ENCODE measurements at regions not wholly inside any gene's neighbourhood (a gene's known extent, or its start where the extent isn't known, plus 50 kb on each side); places are given as distances from the start of the nearest gene placed in this dataset.

GRCh38 chr13:85742355-85742754 is 56.9 kb downstream of the SLITRK6 start:
- DNase-seq (ENCODE audit: extremely low read depth in 1 of 2, low read depth in 1 of 2) = no peak

DNA sequence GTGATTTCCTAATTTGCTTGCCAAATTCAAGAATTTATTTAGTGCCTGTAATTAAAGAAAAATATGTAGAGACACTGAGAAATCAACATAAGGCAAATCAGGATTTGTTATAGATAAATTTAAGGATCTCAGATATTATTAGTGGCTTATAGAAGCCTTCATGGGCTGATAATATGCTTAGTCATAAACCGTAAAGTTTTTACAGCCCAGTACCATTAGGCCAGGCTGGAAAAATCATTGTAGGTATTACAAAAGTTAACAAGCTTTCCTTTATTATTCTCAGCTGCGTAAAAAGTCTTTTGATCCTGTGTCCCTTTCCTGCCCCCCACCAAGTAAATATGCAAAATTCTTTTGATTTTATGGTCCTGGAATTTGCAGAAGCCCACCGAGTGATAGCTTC is 58.2 kb downstream of the SLITRK6 start:
- no peak for DNase-seq (ENCODE audit: extremely low read depth in 1 of 2, low read depth in 1 of 2)

DNA sequence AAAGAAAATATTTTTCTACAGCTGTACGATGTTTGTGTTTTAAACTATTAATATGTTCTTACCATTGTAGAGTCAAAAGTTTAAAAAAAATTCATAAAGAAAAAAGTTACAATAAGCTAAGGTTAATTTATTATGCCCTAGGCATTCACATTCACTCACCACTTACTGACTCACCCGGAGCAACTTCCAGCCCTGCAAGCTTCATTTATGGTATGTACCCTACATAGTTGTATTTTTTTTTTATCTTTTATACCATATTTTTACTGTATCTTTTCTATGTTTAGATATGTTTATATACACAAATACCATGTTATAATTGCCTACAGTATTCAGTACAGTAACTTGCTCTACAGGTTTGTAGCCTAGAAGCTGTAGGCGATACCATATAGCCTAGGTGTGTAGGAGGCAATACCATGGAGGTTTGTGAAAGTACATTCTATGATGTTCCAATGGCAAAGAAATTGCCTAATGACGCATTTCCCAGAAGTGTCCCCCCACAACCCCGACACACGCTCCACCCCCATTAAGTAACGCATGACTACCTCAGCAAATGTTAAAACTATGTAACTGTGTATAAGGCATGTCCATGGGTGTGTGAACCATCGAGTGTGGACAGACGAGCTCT is 60.4 kb downstream of the SLITRK6 start:
- no peak for DNase-seq (ENCODE audit: extremely low read depth in 1 of 2, low read depth in 1 of 2)

DNA sequence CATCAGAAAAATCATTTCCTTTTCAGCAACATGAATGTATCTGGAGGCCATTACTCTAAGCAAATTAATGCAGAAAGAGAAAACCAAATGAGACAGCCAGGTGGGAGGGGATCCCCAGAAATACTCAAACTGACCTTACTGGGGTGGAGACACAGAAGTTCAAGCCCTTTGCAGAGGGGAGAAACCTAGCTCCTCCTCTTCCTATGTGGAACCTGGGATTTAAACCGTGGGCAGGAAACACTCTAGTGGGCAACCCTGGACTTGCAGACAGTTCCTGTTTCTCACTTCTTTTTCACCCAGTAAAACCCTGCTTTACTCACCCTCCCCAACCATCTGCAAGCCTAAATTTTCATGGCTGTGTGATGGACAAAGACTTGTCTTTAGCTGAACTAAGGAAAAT is 61.3 kb downstream of the SLITRK6 start:
- DNase-seq (ENCODE audit: extremely low read depth in 1 of 2, low read depth in 1 of 2) = no peak

DNA sequence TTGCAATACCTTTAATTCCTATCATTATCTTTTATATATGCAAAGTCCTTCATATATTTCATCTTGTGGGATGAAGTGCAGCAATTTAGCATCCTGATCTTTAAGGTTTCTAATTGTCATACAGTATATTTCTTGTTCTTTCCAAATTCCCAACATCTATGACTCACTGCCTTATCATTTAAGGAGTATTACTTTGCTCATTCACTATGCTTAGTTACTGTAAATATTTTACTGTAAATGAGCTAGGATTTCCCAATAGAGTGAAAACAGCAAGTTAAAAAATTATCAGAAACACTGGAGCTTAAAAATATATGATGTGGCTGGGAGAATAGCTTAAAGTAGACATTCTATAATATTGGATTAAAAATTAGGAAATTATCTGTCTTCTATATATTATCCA is 69.9 kb downstream of the SLITRK6 start:
- DNase-seq (ENCODE audit: extremely low read depth in 1 of 2, low read depth in 1 of 2) = no peak

DNA sequence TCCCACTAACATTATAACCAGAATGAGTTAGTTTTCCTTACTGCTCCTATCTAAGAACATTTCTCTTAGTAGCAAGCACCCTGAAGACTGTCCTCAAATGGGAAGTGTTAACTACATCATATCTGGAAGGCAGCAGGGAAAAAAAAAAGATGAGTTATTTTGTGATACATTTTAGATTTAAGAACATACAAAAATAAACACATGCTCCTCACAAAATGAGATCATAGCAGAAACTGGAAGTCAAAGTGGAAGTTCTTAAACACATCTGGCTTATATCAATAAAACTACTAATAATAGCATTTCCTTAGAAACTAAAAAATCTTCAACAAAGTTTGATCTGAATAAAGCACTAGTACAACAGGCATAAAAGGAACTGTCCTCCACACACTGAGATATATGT is 70.4 kb downstream of the SLITRK6 start:
- no peak for DNase-seq (ENCODE audit: extremely low read depth in 1 of 2, low read depth in 1 of 2)

DNA sequence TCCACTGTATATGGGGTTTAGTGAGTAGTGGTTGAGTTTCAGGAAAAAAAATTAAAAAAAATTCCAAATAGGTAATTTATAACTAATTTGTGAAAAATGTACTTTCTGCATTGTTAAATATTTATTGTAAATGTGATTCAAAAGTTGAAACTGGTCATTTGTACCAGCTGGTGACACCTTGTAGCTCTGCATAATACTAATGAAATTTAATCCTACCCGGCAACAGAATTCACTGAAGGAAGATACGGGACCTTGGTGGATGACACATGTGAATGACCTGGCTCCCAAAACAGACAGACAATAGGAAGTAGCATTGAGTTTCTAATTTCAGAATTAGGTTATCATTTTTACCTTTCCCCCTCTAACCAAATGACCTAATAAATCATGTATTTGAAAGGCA is 73.8 kb downstream of the SLITRK6 start:
- no peak for DNase-seq (ENCODE audit: extremely low read depth in 1 of 2, low read depth in 1 of 2)

DNA sequence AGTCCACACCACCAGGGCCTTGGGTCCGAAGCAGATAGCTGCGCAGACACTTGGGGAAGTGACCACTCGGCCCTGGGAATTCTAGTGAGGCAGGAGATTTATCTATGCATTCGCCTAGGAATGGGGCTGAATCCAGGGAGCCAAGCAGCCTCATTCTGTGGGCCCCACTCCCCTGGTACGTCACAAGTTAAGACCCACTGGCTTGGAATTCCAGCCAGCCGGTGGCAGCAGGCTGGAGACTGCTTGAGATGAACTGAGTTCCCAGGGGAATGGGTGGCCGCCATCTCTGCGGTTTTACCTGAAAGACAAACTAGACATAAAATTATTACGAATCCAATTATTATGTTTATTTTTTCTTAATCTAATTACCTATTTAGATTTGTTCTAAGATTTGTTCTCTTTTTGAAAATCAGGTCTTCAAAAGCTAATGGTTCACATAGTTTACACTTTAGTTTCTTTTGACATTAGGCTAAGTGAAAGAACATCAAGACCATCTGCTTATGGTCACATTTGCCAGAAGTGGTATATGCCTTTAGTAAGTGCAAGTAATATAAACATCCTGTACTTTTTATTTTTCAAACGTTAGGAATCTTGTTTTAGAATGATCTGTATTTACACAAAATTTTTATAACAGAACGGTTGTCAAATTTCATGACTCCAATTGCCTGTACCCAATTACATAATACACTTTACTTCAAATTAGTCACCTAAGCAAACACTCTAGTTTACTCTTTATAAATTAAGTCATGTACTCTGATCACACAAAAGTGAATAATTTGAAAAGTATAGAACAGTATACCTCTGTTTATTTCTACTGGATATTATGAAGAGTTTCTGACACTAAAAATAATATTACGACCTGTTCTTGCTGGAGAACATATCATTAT is 74.4 kb downstream of the SLITRK6 start:
- no peak for DNase-seq (ENCODE audit: extremely low read depth in 1 of 2, low read depth in 1 of 2)

DNA sequence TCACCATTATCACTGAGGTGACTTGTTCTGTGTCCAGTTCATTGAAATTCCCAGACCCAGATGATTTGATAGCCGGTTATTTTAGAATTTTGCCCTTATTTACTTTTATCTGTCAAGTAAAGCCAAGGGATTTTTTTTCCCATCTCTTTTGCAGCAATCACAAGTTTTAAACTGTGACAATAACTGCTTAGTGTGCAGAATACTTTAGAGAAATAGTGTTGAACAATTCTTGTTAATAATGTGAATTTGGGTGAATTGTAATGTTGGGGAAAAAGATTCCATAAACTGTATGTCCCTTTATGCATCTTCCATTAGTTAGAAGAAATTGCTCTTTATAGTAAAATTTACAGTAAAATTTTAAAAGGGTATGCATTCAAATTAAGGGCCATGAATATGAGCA is 79.5 kb downstream of the SLITRK6 start:
- DNase-seq (ENCODE audit: extremely low read depth in 1 of 2, low read depth in 1 of 2) = no peak

DNA sequence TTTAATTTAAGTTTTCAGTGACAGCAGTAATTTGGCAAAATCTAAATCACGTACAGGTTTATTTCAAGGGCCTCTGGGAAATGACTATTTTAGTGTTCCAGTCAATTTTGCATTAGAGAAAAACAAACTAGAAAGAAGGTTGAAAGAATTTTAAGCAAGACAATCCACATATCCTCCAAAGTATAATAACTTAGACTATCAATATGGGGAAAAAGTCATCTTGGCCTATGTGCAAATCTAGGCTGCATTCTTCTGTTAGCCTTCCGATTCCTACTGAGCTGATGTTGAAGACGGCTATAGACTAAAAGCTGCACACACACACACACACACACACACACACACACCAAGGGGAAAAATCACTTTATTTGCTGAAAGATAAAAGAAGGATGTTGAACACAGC is 81.3 kb downstream of the SLITRK6 start:
- no peak for DNase-seq (ENCODE audit: extremely low read depth in 1 of 2, low read depth in 1 of 2)

DNA sequence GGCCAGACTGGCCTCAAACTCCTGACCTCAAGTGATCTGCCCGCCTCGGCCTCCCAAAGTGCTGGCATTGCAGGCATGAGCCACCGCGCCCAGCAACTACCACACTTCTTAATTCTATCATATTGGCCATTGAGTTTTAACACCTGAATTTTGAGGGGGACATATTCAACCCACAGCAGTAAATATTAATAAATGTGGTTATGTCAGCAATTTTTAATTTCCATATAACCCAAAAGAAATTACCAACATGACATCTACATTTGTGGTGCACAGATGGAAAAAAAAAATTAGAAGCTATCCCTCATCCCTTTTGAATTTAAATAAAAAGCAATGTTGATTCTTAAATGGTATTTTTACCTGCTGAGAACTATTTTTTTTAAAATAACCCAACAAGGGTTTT is 88.7 kb downstream of the SLITRK6 start:
- DNase-seq (ENCODE audit: extremely low read depth in 1 of 2, low read depth in 1 of 2) = no peak

DNA sequence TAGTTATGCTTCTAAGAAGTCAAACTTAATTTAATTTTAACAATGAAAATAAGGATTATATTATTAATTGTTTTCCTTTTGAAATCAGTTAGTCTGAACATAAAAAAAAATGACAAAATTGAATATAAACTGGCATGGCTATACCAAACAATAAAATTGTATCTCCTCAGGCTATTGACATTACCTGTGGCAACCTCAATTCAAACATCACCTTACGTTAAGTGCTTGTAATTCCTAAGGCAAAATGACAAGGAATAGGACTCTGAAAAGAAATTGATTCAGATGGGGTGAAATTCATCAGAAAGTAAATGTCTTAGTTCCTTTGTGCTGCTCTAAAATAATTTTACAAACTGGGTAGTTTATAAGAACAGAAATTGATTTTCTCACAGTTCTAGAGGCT is 89.5 kb downstream of the SLITRK6 start:
- no peak for DNase-seq (ENCODE audit: extremely low read depth in 1 of 2, low read depth in 1 of 2)

DNA sequence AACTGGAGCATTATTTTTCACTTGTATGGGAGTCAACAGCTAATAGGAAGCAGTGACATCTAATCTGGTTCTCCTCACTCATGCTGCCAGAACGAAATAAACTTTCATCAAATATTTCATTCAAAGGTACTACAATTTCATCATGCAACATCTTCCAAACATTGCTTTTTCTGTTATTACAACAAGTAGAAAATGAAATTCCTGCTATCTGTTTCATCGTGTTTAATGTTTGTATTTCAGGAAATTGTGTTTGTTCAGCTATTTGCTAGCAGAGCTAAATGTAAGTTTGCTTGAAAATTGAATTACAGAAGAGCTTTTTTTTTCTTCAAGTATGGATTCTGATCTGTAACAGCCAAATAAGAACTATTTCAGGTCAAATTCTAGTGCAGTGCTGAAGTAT is 90.1 kb downstream of the SLITRK6 start:
- no peak for DNase-seq (ENCODE audit: extremely low read depth in 1 of 2, low read depth in 1 of 2)

GRCh38 chr13:85700906-85701305 is 98.3 kb downstream of the SLITRK6 start:
- DNase-seq (ENCODE audit: extremely low read depth in 1 of 2, low read depth in 1 of 2) = no peak

DNA sequence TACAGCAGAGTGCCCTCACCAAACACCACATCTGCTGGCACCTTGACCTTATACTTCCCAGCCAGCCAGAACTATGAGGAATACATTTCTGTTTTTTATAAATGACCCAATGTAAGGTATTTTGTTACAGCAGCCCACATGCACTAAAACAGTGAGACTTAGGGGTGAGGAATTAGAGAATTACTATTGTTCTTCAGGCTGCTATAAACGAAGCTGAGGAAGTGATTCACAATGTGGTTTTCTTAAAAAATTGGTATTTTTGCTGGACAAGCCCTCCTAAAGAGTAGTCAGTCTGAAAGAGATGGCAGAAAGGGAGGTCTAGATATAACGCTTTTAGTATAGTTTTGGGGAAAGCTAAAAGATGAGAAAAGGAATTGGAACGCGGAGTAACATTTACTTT is 101.0 kb downstream of the SLITRK6 start:
- DNase-seq (ENCODE audit: extremely low read depth in 1 of 2, low read depth in 1 of 2) = no peak

DNA sequence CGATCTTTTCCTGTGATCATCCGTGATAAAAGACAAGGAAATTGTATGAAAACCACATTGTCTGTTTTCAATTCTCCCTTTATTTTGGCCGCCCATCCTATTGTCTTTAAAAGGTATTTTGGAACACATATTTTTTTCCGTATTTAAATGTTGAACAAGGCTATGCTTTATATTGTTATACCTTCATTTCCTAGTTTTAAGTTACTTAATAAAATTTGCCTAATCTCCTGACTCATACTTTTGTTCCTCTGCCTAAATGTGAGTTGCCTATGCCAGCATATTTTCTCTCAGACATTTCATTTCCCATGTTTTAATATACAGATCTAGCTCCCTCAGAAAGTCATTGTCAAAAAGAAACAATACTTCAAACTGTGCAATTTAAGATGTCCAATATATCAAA is 104.2 kb downstream of the SLITRK6 start:
- DNase-seq (ENCODE audit: extremely low read depth in 1 of 2, low read depth in 1 of 2) = no peak

- no peak for DNase-seq (ENCODE audit: extremely low read depth in 1 of 2, low read depth in 1 of 2)
Measured at GRCh38 chr13:85693889-85694511, 105.2 kb downstream of the SLITRK6 start.

GRCh38 chr13:85690368-85690767 is 108.9 kb downstream of the SLITRK6 start:
- no peak for DNase-seq (ENCODE audit: extremely low read depth in 1 of 2, low read depth in 1 of 2)

- no peak for DNase-seq (ENCODE audit: extremely low read depth in 1 of 2, low read depth in 1 of 2)
Measured at GRCh38 chr13:85685436-85685835, 113.8 kb downstream of the SLITRK6 start.

- DNase-seq (ENCODE audit: extremely low read depth in 1 of 2, low read depth in 1 of 2) = no peak
Measured at GRCh38 chr13:85675151-85675907, 123.9 kb downstream of the SLITRK6 start.

DNA sequence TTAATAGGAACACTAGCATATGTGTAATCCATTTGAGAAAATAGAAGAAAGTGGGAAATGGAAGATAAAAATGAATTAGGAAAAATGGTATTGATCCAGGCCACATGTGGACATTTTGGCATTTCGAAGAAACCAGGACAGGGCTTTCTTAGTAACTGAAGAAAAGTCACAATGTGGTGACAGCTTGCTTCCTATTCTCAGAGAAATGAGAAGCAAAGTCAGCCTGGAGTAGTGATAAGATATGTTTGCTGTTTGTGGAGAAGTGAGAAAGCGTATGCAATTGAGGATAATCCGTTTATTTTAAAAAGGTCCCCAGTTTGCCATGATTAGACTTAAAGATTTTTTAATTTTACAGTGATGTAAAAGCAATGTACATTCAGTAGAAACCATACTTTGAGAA is 127.9 kb downstream of the SLITRK6 start:
- no peak for DNase-seq (ENCODE audit: extremely low read depth in 1 of 2, low read depth in 1 of 2)

Measured in activated CD8-positive, alpha-beta memory T cell treated with anti-CD3 and anti-CD28 coated beads for 1 hour (primary cell).